ENCODE measurements at regions not wholly inside any gene's neighbourhood (a gene's known extent, or its start where the extent isn't known, plus 50 kb on each side); places are given as distances from the start of the nearest gene placed in this dataset.

DNA sequence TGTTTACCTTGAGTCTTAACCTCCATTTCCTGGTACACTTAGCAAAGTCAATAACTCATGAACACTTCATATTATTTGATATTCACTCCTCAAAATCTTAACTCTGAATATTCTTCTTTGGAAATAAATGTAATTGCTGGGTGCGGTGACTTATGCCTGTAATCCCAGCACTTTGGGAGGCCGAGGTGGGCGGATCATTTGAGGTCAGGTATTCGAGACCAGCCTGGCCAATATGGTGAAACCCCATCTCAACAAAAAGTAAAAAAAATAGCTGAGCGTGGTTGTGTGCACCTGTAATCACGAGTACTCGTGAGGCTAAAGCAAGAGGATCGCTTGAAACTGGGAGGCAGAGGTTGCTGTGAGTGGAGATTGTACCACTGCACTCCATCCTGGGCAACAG, 201.3 kb upstream of the DSEL start:
- DNase-seq (ENCODE audit: low spot score): no peak

DNA sequence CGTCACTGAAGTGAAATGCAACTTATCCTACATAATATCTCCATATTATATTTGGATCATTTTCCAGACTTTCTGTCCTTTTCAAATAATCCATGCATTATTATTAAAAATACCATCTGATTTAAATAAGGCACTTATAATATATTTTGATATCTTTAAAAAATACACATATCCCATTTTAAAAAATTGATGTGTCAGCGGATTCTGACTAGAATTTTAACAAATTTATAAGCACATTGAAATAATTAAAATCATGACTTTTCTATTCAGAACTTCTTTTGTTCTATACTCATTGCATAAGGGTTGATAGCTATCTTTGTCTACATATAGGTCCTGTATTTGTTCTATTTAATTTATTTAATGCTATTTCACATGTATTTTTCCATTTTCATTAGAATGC, 199.0 kb upstream of the DSEL start:
- H3K4me3 ChIP-seq: no peak overlapping the region
- intact Hi-C loops (cut with DNase I): no loop called here
- TF ChIP-seq, protein P1, sequence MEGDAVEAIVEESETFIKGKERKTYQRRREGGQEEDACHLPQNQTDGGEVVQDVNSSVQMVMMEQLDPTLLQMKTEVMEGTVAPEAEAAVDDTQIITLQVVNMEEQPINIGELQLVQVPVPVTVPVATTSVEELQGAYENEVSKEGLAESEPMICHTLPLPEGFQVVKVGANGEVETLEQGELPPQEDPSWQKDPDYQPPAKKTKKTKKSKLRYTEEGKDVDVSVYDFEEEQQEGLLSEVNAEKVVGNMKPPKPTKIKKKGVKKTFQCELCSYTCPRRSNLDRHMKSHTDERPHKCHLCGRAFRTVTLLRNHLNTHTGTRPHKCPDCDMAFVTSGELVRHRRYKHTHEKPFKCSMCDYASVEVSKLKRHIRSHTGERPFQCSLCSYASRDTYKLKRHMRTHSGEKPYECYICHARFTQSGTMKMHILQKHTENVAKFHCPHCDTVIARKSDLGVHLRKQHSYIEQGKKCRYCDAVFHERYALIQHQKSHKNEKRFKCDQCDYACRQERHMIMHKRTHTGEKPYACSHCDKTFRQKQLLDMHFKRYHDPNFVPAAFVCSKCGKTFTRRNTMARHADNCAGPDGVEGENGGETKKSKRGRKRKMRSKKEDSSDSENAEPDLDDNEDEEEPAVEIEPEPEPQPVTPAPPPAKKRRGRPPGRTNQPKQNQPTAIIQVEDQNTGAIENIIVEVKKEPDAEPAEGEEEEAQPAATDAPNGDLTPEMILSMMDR (IDR thresholded peaks at IDR 0.05): no peak
- TF ChIP-seq POLR2A (IDR thresholded peaks at IDR 0.05) (no peak), POLR2AphosphoS5 (IDR thresholded peaks at IDR 0.05) (no peak)
- H3K27ac ChIP-seq: no peak overlapping the region
- WGBS: 47% methylated on average over 2 of the region's 2 CpGs
- no peaks in the 10 kb centered on the region for H3K36me3 ChIP-seq
- no peak for DNase-seq (ENCODE audit: low spot score)
- H3K27me3 ChIP-seq (replicated peaks; ENCODE audit: insufficient read depth): no peaks in the 10 kb centered on the region
- no peaks in the 10 kb centered on the region for H3K9me3 ChIP-seq
- no peaks in the 10 kb centered on the region for H3K4me1 ChIP-seq (replicated peaks)

More for the DNA sequence above, 201.3 kb upstream of the DSEL start:
- no peaks in the 10 kb centered on the region for H3K36me3 ChIP-seq
- H3K4me3 ChIP-seq: no peak overlapping the region
- H3K9me3 ChIP-seq: no peaks in the 10 kb centered on the region
- H3K4me1 ChIP-seq (replicated peaks): no peaks in the 10 kb centered on the region
- no peaks in the 10 kb centered on the region for H3K27me3 ChIP-seq (replicated peaks; ENCODE audit: insufficient read depth)
- TF ChIP-seq, protein P1 (IDR thresholded peaks at IDR 0.05): no peak
- TF ChIP-seq POLR2AphosphoS5 (IDR thresholded peaks at IDR 0.05) (no peak), POLR2A (IDR thresholded peaks at IDR 0.05) (no peak)
- 77% methylated on average over 8 of the region's 8 CpGs for WGBS
- H3K27ac ChIP-seq: no peak overlapping the region
- intact Hi-C loops (cut with DNase I): no loop called here

- no peaks in the 10 kb centered on the region for H3K36me3 ChIP-seq
- DNase-seq (ENCODE audit: low spot score): no peak
- TF ChIP-seq, protein P1 (IDR thresholded peaks at IDR 0.05): no peak
- no peak for TF ChIP-seq POLR2AphosphoS5 (IDR thresholded peaks at IDR 0.05)
- TF ChIP-seq POLR2A (IDR thresholded peaks at IDR 0.05): no peak
- H3K27ac ChIP-seq: no peak overlapping the region
- intact Hi-C loops (cut with DNase I): no loop called here
- WGBS: 79% methylated on average over 2 of the region's 2 CpGs
- no peaks in the 10 kb centered on the region for H3K27me3 ChIP-seq (replicated peaks; ENCODE audit: insufficient read depth)
- no peak overlapping the region for H3K4me3 ChIP-seq
- no peaks in the 10 kb centered on the region for H3K9me3 ChIP-seq
- no peaks in the 10 kb centered on the region for H3K4me1 ChIP-seq (replicated peaks)
Measured at GRCh38 chr18:67710639-67711038, 194.1 kb upstream of the DSEL start.

GRCh38 chr18:67705748-67706147, 189.2 kb upstream of the DSEL start:
- no peak overlapping the region for H3K4me3 ChIP-seq
- WGBS: 78% methylated on average over 2 of the region's 2 CpGs
- no peaks in the 10 kb centered on the region for H3K36me3 ChIP-seq
- H3K27me3 ChIP-seq (replicated peaks; ENCODE audit: insufficient read depth): no peaks in the 10 kb centered on the region
- no peaks in the 10 kb centered on the region for H3K4me1 ChIP-seq (replicated peaks)
- intact Hi-C loops (cut with DNase I): no loop called here
- TF ChIP-seq POLR2A (IDR thresholded peaks at IDR 0.05) (no peak), POLR2AphosphoS5 (IDR thresholded peaks at IDR 0.05) (no peak)
- TF ChIP-seq, protein P1 (IDR thresholded peaks at IDR 0.05): no peak
- H3K27ac ChIP-seq: no peak overlapping the region
- no peaks in the 10 kb centered on the region for H3K9me3 ChIP-seq
- DNase-seq (ENCODE audit: low spot score): no peak

DNA sequence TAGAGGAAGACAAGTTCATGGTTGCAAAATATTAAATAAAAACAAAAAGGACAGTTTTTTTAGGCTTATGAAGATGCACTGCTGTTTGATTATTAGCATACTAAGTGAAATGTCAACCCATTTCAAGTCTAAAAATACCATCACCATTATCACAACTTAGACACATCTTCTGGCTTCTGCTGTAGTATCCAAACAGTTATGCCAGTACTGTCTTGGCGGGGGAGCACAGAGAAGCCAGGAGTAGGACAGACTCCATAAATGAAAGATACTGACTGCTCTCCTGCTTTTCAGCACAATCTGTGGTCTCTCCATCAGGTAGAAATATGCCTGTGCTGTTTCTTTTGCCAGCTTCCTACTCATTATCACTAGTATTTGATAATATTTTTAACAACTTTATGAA, 179.2 kb upstream of the DSEL start:
- Histone ChIP-seq H3K4me3 (no peak overlapping the region), H3K4me1 (replicated peaks) (no peaks in the 10 kb centered on the region), H3K9me3 (no peaks in the 10 kb centered on the region), H3K36me3 (no peaks in the 10 kb centered on the region), H3K27me3 (replicated peaks; ENCODE audit: insufficient read depth) (no peaks in the 10 kb centered on the region), H3K27ac (no peak overlapping the region)
- DNase-seq (ENCODE audit: low spot score): no peak
- TF ChIP-seq, protein P1 (IDR thresholded peaks at IDR 0.05): no peak
- TF ChIP-seq POLR2A (IDR thresholded peaks at IDR 0.05): no peak
- no peak for TF ChIP-seq POLR2AphosphoS5 (IDR thresholded peaks at IDR 0.05)
- intact Hi-C loops (cut with DNase I): no loop called here
- WGBS: 85% methylated on average over 1 of the region's 1 CpG
